HG03457 (cell line): ENCODE measurements at regions not wholly inside any gene's neighbourhood (a gene's known extent, or its start where the extent isn't known, plus 50 kb on each side); places are given as distances from the start of the nearest gene placed in this dataset.
"Not testable (repeated sequence)": the region's sequence is repeated elsewhere in the genome, so short reads cannot be mapped to it uniquely, and the experiment has no call there.

Experiments
- ATAC-seq: cut with Tn5 transposase; IDR thresholded peaks from one replicate; pipeline ENCODE4 v1.9.1; 2021; ENCODE audit warnings: moderate number of reproducible peaks; ENCODE audit not compliant: unreplicated experiment

- ATAC-seq: no peak
Observed at GRCh38 chr6:54559136-54559535, 250.9 kb downstream of the TINAG start.

- not testable (repeated sequence) for ATAC-seq
Observed at GRCh38 chr6:54564188-54564587, 255.9 kb downstream of the TINAG start.

DNA sequence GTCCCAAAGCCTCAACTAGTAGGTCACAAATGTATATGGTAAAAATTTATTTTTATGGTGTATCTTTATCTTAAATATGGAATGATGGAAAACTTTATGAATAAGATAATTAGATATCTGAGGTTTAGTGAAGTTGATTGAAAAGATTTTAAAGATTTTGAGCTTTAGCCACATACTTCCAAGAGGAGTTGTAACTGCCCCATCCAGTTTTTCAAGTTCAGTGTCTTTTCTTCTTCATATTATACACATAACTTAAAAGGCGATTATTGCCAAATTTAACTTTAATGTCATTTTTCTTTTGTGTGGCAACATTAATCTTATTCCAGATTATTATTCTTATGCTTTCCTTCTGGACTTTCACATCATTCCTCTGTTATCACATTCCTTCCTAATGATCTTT is 266.4 kb downstream of the TINAG start:
- no peak for ATAC-seq

DNA sequence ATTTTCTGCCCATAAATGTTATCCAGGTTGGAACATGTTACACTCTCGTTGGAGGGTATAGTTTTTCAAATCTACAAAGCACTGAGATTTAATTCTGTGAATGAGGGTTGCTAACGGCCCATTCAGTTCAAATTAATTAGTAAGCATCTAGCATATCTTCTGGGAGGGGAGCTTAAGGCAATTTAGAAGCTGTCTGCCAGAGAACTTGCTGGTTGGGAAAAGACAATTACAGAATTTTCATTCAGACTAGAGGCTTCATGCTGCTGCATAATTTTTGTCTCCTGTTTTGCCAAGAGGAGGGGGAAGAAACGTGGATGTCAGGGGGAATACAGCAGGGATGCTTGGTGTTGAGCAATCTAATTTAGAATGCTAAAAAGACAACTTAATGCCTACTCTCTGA is 268.3 kb upstream of the FAM83B start:
- no peak for ATAC-seq

GRCh38 chr6:54579011-54579410 is 267.6 kb upstream of the FAM83B start:
- ATAC-seq: no peak

- ATAC-seq: no peak
Observed at GRCh38 chr6:54586251-54586650, 260.3 kb upstream of the FAM83B start.

DNA sequence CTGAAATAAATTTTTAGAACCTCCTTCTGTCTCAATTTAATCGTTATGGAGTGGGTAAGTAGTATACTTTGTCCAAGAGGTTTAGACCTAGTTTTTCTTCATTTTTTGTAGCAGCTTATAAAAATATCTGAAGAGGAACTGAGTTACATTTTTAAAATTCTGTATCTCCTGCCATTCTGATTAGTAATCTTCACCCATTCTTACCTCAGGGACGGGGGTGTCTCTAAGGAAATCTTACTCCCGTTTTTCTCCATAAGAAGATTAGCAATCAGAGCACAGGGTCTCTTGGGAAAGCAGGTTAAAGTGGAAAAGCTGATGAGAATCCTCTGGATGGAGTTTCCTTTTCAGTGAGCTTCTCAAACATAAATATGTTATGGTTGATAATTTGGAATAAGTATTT is 259.3 kb upstream of the FAM83B start:
- no peak for ATAC-seq

DNA sequence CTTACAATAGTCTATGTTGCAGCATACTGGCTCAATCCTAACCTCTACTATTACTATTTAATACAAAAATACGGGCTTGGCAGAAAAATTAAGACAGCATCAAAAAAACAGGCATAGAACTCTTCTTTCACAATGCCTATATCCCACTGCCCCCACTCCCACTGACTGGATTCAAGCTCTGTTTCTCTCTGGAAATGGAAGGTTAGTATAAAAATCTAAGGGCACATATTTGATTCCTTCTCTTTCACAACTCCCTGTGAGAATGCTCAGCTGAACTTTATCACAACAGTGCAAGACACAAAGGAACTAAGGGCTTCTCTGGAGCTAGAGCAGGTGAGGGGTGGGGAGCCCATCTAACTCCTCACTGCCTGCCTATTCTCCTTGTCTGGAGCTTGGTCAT is 258.4 kb upstream of the FAM83B start:
- ATAC-seq: no peak

- no peak for ATAC-seq
Observed at GRCh38 chr6:54595844-54596243, 250.7 kb upstream of the FAM83B start.

DNA sequence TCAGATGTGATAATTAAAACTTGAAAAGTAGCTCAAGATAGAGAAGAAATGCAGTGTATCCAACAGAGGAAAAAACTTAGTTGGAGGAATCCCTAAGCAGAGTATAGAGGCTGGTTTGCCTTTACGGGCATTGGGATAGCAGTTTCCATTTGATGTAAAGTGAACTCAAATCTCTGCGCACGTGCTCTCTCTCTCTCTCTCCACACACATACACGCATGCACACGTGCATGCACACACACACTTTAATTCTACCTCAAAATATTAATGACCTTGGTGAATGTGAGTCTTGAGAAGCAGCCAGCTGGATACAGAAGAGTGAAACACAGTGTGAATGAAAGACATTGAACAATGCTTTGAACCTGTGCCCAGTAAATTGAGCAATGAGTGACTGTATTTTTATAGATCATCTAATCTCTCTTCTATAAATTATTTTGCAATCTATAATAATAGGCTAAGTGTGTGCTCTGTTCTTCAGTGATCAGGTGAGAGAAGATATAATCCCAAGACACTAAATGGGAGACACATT is 247.7 kb upstream of the FAM83B start:
- no peak for ATAC-seq

- ATAC-seq: no peak
Observed at GRCh38 chr6:54601600-54602300, 244.8 kb upstream of the FAM83B start.

DNA sequence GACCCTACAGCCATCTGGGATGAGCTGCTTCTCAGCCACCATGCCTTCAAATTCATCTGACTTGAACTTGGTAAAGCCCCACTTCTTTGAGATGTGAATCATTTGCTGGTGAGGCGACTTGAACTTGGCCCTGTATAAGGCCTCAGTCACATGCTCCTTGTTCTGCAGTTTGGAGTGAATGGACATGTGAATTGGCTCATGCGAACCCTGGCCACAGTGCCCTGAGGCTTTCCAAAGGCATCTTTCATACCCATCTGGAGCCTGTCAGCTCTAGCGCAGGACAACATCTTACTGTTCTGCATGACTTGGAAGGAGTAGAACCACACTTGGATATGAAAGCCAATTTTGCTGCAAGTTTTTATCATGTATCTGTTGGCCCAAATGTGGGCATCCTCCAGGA is 244.0 kb upstream of the FAM83B start:
- no peak for ATAC-seq

DNA sequence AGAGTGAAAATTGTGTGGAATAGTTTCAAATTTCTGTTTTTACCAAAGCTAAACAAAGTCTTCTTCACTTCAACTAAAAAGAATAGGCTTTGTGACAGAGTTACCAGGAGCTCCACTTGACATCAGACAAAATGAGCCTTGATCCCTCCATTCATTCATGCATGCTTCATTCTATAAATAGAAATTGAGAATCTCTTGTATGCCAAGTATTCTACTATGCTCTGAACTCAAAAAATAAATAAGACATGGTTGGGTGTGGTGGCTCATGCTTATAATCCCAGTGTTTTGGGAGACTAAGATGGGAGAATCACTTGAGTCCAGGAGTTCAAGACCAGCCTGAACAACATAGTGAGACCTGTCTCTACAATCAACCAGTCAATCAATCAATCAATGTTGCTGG is 236.6 kb upstream of the FAM83B start:
- no peak for ATAC-seq

DNA sequence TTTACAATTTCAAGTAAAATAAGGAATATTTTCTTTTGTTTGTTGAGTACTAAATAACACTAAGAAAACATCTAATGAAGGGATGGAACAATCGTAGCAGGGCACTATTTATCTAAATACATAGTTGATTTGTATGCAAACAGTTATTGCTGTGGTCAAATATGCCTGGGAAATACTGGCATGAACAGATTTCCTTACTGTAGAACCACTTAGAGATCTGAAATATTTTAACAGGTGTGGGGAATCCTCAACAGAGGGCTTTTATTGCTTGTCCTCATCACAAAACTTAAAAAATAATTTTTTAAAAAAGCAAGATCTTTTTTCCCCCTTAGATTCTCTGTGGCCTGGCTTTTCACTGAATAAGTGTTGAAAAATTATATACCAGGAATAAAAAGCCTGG is 233.0 kb upstream of the FAM83B start:
- no peak for ATAC-seq

GRCh38 chr6:54614499-54615195 is 231.9 kb upstream of the FAM83B start:
- no peak for ATAC-seq

DNA sequence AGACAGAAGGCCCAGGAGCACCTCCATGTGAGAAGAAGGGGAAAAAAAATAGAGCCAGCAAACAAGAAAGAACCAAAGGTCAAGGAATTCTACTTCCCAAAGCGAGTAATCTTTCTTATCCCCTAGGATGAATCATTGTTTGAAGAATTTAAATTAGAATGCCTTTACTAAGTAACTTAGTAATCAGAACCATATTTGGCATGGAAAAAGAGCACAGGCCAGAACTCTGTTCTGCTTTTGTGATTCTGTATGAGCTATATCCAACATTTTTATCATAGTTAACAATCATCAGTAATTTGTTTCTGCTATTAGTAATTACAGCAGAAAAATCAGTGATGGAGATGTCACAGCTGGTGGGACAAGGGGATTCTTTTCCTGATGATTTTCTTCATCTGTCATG is 228.8 kb upstream of the FAM83B start:
- ATAC-seq: no peak

- ATAC-seq: no peak
Observed at GRCh38 chr6:54618572-54618971, 228.0 kb upstream of the FAM83B start.

GRCh38 chr6:54619102-54619501 is 227.5 kb upstream of the FAM83B start:
- no peak for ATAC-seq

DNA sequence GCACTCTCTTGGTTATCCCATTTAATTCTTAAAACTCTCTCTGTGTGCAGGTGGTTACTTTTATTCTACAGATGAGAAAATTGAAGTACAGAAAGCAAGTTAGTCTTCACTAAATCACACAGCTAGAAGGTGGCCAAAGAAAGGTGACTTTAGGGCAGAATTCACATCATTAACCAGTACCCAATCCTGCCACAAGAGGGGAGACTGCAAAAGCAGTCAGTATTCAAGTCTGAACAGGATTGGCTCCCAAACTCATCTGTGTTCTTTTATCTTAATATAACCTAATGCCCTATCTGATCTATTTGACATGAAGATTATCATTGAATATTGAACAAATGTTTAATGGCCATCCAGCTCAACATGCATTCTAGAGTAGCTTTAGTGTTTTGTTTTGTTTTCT is 225.3 kb upstream of the FAM83B start:
- ATAC-seq: no peak

- no peak for ATAC-seq
Observed at GRCh38 chr6:54624216-54624615, 222.4 kb upstream of the FAM83B start.

GRCh38 chr6:54624779-54625178 is 221.8 kb upstream of the FAM83B start:
- no peak for ATAC-seq

DNA sequence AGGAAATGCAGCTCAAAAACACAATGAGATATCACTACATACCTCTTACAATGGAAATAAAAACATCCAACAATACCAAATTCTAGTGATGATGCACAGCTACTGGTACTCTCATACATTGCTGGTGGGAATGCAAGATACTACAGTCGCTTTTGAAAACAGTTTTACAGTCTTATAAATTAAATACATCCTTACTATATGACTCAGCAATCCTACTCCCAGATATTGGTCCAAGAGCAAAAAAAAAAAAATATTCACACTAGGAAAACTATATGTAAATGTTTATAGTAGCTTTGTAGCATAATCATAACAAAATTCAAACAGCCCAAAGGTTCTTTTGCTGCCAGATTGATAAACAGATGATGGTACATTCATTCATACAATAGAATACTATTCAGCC is 217.4 kb upstream of the FAM83B start:
- no peak for ATAC-seq
